Endothelial cell of umbilical vein (primary cell): ENCODE measurements at regions not wholly inside any gene's neighbourhood (a gene's known extent, or its start where the extent isn't known, plus 50 kb on each side); places are given as distances from the start of the nearest gene placed in this dataset.

Experiments used
- BruUV-seq: library from RNA; stranded (reverse); fragments of 400-500 nt; replicated peaks from 2 replicates; lab custom pipeline; 2021; lab: Mats Ljungman, UMichigan
- CTCF ChIA-PET: fragments of 300-600, 350-600 bp; sonication (Branson Sonifier 250); formaldehyde crosslinking; loops from one replicate; lab custom pipeline; 2021; ENCODE audit warnings: antibody characterized with exemption, inconsistent platforms; lab: Charles Lee
- POLR2A ChIA-PET: fragments of 300-600, 350-600 bp; sonication (Branson Sonifier 250); formaldehyde crosslinking; loops from one replicate; lab custom pipeline; 2021; ENCODE audit warnings: antibody characterized with exemption, inconsistent platforms; lab: Charles Lee
- DNase-seq: peaks from one replicate; pipeline ENCODE4 v3.0.0-alpha.2; 2011; ENCODE audit warnings: low read depth, low spot score
- FAIRE-seq: peaks from 2 replicates; lab custom pipeline; 2011; peaks lifted over from hg19 to GRCh38; lab: Jason Lieb, UNC
- H2AFZ ChIP-seq: 2 replicates; pipeline ENCODE4 v1.6.0; 2012; ENCODE audit warnings: low read depth, low read length, control low read depth, inconsistent platforms
- H3K27ac ChIP-seq: 2 replicates; pipeline ENCODE4 v1.5.1; 2011; ENCODE audit warnings: low read depth, mild to moderate bottlenecking, control low read depth, low read length, moderate library complexity; ENCODE audit not compliant: insufficient read depth
- H3K27me3 ChIP-seq, 2 experiments: 2 replicates each; pipeline versions ENCODE4 v1.6.0 to v1.6.1; 2011; ENCODE audit warnings: low read length in 2 of 2, mixed read lengths in 1 of 2; ENCODE audit not compliant: control insufficient read depth in 2 of 2, insufficient read depth in 2 of 2
- H3K36me3 ChIP-seq, 2 experiments: 2 replicates in 1 of 2; 3 replicates in 1 of 2; pipeline ENCODE4 v1.5.1; 2011; ENCODE audit warnings: low read length in 2 of 2, mild to moderate bottlenecking in 1 of 2, moderate library complexity in 1 of 2; ENCODE audit not compliant: control insufficient read depth in 2 of 2, insufficient read depth in 2 of 2; ENCODE audit errors: extremely low read depth in 1 of 2
- H3K4me1 ChIP-seq: 3 replicates; pipeline ENCODE4 v1.5.1; 2011; ENCODE audit warnings: mild to moderate bottlenecking, low read length; ENCODE audit not compliant: control insufficient read depth, insufficient read depth; ENCODE audit errors: extremely low read depth
- H3K4me2 ChIP-seq: 2 replicates; pipeline ENCODE4 v1.6.1; 2011; ENCODE audit warnings: low read length, control low read depth, mixed read lengths; ENCODE audit not compliant: insufficient read depth
- H3K4me3 ChIP-seq, 3 experiments: fragments of 200-600 bp in 1 of 3; sonication (generic), shearing (Covaris generic) in 1 of 3; replicated peaks in 1 of 3; 2 replicates each; pipeline ENCODE4 v1.5.1; 2011 to 2016; ENCODE audit warnings: control low read depth in 3 of 3, low read length in 3 of 3, mild to moderate bottlenecking in 2 of 3, inconsistent platforms in 1 of 3, low read depth in 1 of 3, moderate library complexity in 1 of 3; ENCODE audit not compliant: insufficient read depth in 1 of 3
- H3K79me2 ChIP-seq: 2 replicates; pipeline ENCODE4 v1.6.0; 2012; ENCODE audit warnings: low read length, inconsistent platforms; ENCODE audit not compliant: control insufficient read depth, insufficient read depth
- H3K9ac ChIP-seq: replicated peaks from 2 replicates; pipeline ENCODE3; 2011; ENCODE audit warnings: low read length, control low read depth; ENCODE audit not compliant: insufficient read depth; ENCODE audit errors: extremely low read depth
- H3K9me1 ChIP-seq: replicated peaks from 3 replicates; pipeline ENCODE4 v1.6.0; 2011; ENCODE audit warnings: mild to moderate bottlenecking, low read length; ENCODE audit not compliant: control insufficient read depth, insufficient read depth; ENCODE audit errors: extremely low read depth
- H3K9me3 ChIP-seq: replicated peaks from 2 replicates; pipeline ENCODE4 v1.5.1; 2012; ENCODE audit warnings: low read length, inconsistent platforms; ENCODE audit not compliant: control insufficient read depth, insufficient read depth
- H4K20me1 ChIP-seq: replicated peaks from 2 replicates; pipeline ENCODE3; 2011; ENCODE audit warnings: mild to moderate bottlenecking, low read length; ENCODE audit not compliant: control insufficient read depth, insufficient read depth; ENCODE audit errors: extremely low read depth
- EZH2 ChIP-seq: IDR thresholded peaks from 2 replicates; pipeline ENCODE4 v1.6.1; 2012; ENCODE audit warnings: borderline replicate concordance, low read depth, mild to moderate bottlenecking, moderate library complexity, low read length, inconsistent platforms; ENCODE audit not compliant: severe bottlenecking
- FOS ChIP-seq: IDR thresholded peaks from 2 replicates; pipeline ENCODE4 v1.6.1; 2011; ENCODE audit warnings: mild to moderate bottlenecking, low read length, moderate library complexity, borderline replicate concordance; ENCODE audit not compliant: insufficient read depth
- GATA2 ChIP-seq: IDR thresholded peaks from 2 replicates; pipeline ENCODE4 v1.7.0; 2011; ENCODE audit warnings: low read depth, mild to moderate bottlenecking, moderate library complexity, mixed read lengths, low read length; ENCODE audit not compliant: insufficient read length, insufficient read depth
- JUN ChIP-seq: IDR thresholded peaks from 2 replicates; pipeline ENCODE4 v1.6.1; 2011; ENCODE audit warnings: borderline replicate concordance, low read depth; ENCODE audit not compliant: insufficient read length, insufficient read depth
- MAX ChIP-seq: IDR thresholded peaks from 2 replicates; pipeline ENCODE4 v1.6.1; 2011; ENCODE audit not compliant: insufficient read depth, insufficient read length
- MYC ChIP-seq: IDR thresholded peaks from one replicate; pipeline ENCODE4 v1.6.1; 2011; ENCODE audit warnings: mild to moderate bottlenecking, low read depth, low read length
- POLR2A ChIP-seq: IDR thresholded peaks from 2 replicates; pipeline ENCODE4 v1.6.1; 2012; ENCODE audit warnings: low read depth, mild to moderate bottlenecking, control low read depth, low read length
- POLR2AphosphoS5 ChIP-seq: IDR thresholded peaks from 2 replicates; pipeline ENCODE4 v1.6.1; 2012; ENCODE audit warnings: low read depth, mild to moderate bottlenecking, control low read depth, low read length, moderate library complexity; ENCODE audit not compliant: insufficient read depth
- dilution Hi-C: fragments of 300-500 bp; cut with MboI; formaldehyde crosslinking; loops from one replicate; pipeline ENCODE4 v1.15.0; 2019; ENCODE audit warnings: low sequenced_read_pairs; ENCODE audit not compliant: extremely low pct_ligation_motif_present
- intact Hi-C: fragments of 100-400 bp; cut with micrococcal nuclease; formaldehyde crosslinking; loops from one replicate; pipeline ENCODE4 v1.10.0; 2022
- TF ChIP-seq, protein P1 (sequence below), 2 donors: IDR thresholded peaks; 1 replicate in 1 of 2; 2 replicates in 1 of 2; pipeline ENCODE4 v1.5.1; 2011; ENCODE audit warnings: low read length in 2 of 2, mild to moderate bottlenecking in 2 of 2, moderate library complexity in 2 of 2, control low read depth in 1 of 2, inconsistent platforms in 1 of 2, low read depth in 1 of 2; ENCODE audit not compliant: insufficient read depth in 1 of 2; ENCODE audit errors: extremely low read depth in 1 of 2

- Histone ChIP-seq H3K4me2 (no peak overlapping the region), H3K27me3 (peaks cover 2 to 3% of the 10 kb centered on the region in 2 experiments), H3K9me1 (no peaks in the 10 kb centered on the region), H3K4me1 (no peaks in the 10 kb centered on the region), H3K79me2 (no peaks in the 10 kb centered on the region), H3K9me3 (no peaks in the 10 kb centered on the region), H3K36me3 (no peaks in the 10 kb centered on the region), H3K4me3 (no peak overlapping the region), H2AFZ (no peak overlapping the region), H4K20me1 (no peaks in the 10 kb centered on the region), H3K9ac (no peak overlapping the region), H3K27ac (no peak overlapping the region)
- no peak for DNase-seq
- CTCF ChIA-PET = interaction anchor here (0.7 kb wide), 1 partner anchor 23 kb away, joined by 3 read pairs; no protein-coding TSS in a partner anchor
- TF ChIP-seq MYC = no peak
- TF ChIP-seq POLR2AphosphoS5 = no peak
- TF ChIP-seq FOS = no peak
- no peak for TF ChIP-seq JUN
- TF ChIP-seq GATA2 = no peak
- TF ChIP-seq MAX = no peak
- TF ChIP-seq, protein P1, sequence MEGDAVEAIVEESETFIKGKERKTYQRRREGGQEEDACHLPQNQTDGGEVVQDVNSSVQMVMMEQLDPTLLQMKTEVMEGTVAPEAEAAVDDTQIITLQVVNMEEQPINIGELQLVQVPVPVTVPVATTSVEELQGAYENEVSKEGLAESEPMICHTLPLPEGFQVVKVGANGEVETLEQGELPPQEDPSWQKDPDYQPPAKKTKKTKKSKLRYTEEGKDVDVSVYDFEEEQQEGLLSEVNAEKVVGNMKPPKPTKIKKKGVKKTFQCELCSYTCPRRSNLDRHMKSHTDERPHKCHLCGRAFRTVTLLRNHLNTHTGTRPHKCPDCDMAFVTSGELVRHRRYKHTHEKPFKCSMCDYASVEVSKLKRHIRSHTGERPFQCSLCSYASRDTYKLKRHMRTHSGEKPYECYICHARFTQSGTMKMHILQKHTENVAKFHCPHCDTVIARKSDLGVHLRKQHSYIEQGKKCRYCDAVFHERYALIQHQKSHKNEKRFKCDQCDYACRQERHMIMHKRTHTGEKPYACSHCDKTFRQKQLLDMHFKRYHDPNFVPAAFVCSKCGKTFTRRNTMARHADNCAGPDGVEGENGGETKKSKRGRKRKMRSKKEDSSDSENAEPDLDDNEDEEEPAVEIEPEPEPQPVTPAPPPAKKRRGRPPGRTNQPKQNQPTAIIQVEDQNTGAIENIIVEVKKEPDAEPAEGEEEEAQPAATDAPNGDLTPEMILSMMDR (IDR thresholded peaks at IDR 0.05; ENCODE audit: extremely low read depth in 1 of 2, insufficient read depth in 1 of 2, low read depth in 1 of 2, low read length in 2 of 2) = no peak
- TF ChIP-seq EZH2 = no peak
- TF ChIP-seq POLR2A = no peak
- BruUV-seq = no TSS peak
- dilution Hi-C loops (no loop called here), intact Hi-C loops (no loop called here)
- POLR2A ChIA-PET = no interaction called here
- FAIRE-seq = no peak
These were observed 340.2 kb upstream of the HNRNPA3 start for GRCh38 chr2:176872406-176872805.
